ENCODE measurements at regions not wholly inside any gene's neighbourhood (a gene's known extent, or its start where the extent isn't known, plus 50 kb on each side); places are given as distances from the start of the nearest gene placed in this dataset.

DNA sequence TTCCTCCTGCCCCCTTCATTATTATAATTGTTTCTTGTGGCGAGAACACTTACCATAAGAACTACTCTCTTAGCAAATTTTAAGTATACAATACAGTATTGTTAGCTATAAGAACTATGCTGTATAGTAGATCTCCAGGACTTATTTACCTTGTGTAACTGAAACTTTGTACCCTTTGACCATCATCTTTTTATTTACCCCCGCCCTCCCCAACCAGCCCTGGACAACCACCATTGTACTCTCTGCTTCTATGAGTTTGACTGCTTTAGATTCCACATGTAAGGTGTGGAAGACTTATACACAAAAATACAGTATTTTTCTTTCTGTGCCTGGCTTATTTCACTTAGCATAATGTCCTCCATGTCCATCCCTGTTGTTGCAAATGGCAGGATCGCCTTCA is 161.1 kb downstream of the PHF8 start:
- Histone ChIP-seq H2AFZ (no peak overlapping the region), H3K79me2 (replicated peaks; ENCODE audit: insufficient read depth) (no peaks in the 10 kb centered on the region), H3K4me2 (no peak overlapping the region), H3K27ac (ENCODE audit: low read depth) (no peak overlapping the region), H3K4me1 (ENCODE audit: insufficient read depth) (no peaks in the 10 kb centered on the region), H3K36me3 (ENCODE audit: insufficient read depth) (no peaks in the 10 kb centered on the region), H3K27me3 (ENCODE audit: insufficient read depth) (no peaks in the 10 kb centered on the region), H3K4me3 (no peak overlapping the region), H4K20me1 (replicated peaks; ENCODE audit: insufficient read depth) (no peaks in the 10 kb centered on the region), H3F3A (replicated peaks; ENCODE audit: low read depth) (no peaks in the 10 kb centered on the region), H3K9me2 (ENCODE audit: insufficient read depth) (no peaks in the 10 kb centered on the region)
- no peaks in the 10 kb centered on the region for H3K9me3 Mint-ChIP-seq
- no peak for ATAC-seq
- DNase-seq (ENCODE audit: low spot score) = no peak
- no peak overlapping the region for H3K4me3 Mint-ChIP-seq
- no peak overlapping the region for H3K27ac Mint-ChIP-seq
- H3K4me1 Mint-ChIP-seq = no peaks in the 10 kb centered on the region
- peaks cover 3% of the 10 kb centered on the region for H3K27me3 Mint-ChIP-seq (ENCODE audit: insufficient read depth, low read depth, poor library complexity)
- no peak for TF ChIP-seq POLR2AphosphoS5 (IDR thresholded peaks at IDR 0.05; ENCODE audit: low read depth)
- TF ChIP-seq, protein P1, sequence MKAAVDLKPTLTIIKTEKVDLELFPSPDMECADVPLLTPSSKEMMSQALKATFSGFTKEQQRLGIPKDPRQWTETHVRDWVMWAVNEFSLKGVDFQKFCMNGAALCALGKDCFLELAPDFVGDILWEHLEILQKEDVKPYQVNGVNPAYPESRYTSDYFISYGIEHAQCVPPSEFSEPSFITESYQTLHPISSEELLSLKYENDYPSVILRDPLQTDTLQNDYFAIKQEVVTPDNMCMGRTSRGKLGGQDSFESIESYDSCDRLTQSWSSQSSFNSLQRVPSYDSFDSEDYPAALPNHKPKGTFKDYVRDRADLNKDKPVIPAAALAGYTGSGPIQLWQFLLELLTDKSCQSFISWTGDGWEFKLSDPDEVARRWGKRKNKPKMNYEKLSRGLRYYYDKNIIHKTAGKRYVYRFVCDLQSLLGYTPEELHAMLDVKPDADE (IDR thresholded peaks at IDR 0.05) = no peak
- no peak for TF ChIP-seq ZNF331 (CRISPR knock-in tag; IDR thresholded peaks at IDR 0.05; ENCODE audit: low read depth)
- H3K36me3 Mint-ChIP-seq (ENCODE audit: low read depth) = no peaks in the 10 kb centered on the region

DNA sequence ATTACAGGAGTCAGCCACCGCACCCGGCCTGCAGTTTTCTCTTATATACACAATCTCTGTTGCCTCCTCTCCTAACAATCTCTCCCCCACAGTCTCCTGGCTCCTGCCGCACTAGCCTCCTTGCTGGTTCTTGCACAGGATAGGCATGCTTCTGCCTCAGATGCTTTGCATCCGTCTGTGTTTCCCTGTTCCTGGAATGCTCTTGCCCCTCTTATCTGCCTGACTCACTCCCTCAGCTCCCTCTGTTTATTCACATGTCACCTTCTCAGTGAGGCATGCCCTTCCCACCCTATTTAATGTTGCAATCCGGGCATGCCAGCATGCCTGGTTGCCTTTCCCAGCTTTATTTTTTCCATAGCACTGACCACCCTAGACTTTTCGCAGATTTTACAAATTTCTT is 161.9 kb downstream of the PHF8 start:
- Histone ChIP-seq H3K4me3 (no peak overlapping the region), H2AFZ (no peak overlapping the region), H3K27me3 (ENCODE audit: insufficient read depth) (no peaks in the 10 kb centered on the region), H4K20me1 (replicated peaks; ENCODE audit: insufficient read depth) (no peaks in the 10 kb centered on the region), H3K79me2 (replicated peaks; ENCODE audit: insufficient read depth) (no peaks in the 10 kb centered on the region), H3K4me1 (ENCODE audit: insufficient read depth) (no peaks in the 10 kb centered on the region), H3F3A (replicated peaks; ENCODE audit: low read depth) (no peaks in the 10 kb centered on the region), H3K27ac (ENCODE audit: low read depth) (no peak overlapping the region), H3K9me2 (ENCODE audit: insufficient read depth) (no peaks in the 10 kb centered on the region), H3K4me2 (no peak overlapping the region), H3K36me3 (ENCODE audit: insufficient read depth) (no peaks in the 10 kb centered on the region)
- no peak for DNase-seq (ENCODE audit: low spot score)
- Mint-ChIP-seq H3K36me3 (ENCODE audit: low read depth) (no peaks in the 10 kb centered on the region), H3K27ac (no peak overlapping the region), H3K4me3 (no peak overlapping the region), H3K4me1 (no peaks in the 10 kb centered on the region), H3K9me3 (peaks cover under 1% of the 10 kb centered on the region; the same call in 1 of the 3 replicates), H3K27me3 (ENCODE audit: insufficient read depth, low read depth, poor library complexity) (peaks cover 3% of the 10 kb centered on the region)
- no peak for ATAC-seq
- TF ChIP-seq NANOG (IDR thresholded peaks at IDR 0.05; ENCODE audit: borderline replicate concordance) = no peak
- TF ChIP-seq, protein P2, sequence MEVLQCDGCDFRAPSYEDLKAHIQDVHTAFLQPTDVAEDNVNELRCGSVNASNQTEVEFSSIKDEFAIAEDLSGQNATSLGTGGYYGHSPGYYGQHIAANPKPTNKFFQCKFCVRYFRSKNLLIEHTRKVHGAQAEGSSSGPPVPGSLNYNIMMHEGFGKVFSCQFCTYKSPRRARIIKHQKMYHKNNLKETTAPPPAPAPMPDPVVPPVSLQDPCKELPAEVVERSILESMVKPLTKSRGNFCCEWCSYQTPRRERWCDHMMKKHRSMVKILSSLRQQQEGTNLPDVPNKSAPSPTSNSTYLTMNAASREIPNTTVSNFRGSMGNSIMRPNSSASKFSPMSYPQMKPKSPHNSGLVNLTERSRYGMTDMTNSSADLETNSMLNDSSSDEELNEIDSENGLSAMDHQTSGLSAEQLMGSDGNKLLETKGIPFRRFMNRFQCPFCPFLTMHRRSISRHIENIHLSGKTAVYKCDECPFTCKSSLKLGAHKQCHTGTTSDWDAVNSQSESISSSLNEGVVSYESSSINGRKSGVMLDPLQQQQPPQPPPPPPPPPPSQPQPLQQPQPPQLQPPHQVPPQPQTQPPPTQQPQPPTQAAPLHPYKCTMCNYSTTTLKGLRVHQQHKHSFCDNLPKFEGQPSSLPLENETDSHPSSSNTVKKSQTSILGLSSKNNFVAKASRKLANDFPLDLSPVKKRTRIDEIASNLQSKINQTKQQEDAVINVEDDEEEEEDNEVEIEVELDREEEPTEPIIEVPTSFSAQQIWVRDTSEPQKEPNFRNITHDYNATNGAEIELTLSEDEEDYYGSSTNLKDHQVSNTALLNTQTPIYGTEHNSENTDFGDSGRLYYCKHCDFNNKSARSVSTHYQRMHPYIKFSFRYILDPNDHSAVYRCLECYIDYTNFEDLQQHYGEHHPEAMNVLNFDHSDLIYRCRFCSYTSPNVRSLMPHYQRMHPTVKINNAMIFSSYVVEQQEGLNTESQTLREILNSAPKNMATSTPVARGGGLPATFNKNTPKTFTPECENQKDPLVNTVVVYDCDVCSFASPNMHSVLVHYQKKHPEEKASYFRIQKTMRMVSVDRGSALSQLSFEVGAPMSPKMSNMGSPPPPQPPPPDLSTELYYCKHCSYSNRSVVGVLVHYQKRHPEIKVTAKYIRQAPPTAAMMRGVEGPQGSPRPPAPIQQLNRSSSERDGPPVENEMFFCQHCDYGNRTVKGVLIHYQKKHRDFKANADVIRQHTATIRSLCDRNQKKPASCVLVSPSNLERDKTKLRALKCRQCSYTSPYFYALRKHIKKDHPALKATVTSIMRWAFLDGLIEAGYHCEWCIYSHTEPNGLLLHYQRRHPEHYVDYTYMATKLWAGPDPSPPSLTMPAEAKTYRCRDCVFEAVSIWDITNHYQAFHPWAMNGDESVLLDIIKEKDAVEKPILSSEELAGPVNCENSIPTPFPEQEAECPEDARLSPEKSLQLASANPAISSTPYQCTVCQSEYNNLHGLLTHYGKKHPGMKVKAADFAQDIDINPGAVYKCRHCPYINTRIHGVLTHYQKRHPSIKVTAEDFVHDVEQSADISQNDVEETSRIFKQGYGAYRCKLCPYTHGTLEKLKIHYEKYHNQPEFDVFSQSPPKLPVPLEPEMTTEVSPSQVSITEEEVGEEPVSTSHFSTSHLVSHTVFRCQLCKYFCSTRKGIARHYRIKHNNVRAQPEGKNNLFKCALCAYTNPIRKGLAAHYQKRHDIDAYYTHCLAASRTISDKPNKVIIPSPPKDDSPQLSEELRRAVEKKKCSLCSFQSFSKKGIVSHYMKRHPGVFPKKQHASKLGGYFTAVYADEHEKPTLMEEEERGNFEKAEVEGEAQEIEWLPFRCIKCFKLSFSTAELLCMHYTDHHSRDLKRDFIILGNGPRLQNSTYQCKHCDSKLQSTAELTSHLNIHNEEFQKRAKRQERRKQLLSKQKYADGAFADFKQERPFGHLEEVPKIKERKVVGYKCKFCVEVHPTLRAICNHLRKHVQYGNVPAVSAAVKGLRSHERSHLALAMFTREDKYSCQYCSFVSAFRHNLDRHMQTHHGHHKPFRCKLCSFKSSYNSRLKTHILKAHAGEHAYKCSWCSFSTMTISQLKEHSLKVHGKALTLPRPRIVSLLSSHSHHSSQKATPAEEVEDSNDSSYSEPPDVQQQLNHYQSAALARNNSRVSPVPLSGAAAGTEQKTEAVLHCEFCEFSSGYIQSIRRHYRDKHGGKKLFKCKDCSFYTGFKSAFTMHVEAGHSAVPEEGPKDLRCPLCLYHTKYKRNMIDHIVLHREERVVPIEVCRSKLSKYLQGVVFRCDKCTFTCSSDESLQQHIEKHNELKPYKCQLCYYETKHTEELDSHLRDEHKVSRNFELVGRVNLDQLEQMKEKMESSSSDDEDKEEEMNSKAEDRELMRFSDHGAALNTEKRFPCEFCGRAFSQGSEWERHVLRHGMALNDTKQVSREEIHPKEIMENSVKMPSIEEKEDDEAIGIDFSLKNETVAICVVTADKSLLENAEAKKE (CRISPR knock-in tag; IDR thresholded peaks at IDR 0.05) = no peak
- TF ChIP-seq, protein P3, sequence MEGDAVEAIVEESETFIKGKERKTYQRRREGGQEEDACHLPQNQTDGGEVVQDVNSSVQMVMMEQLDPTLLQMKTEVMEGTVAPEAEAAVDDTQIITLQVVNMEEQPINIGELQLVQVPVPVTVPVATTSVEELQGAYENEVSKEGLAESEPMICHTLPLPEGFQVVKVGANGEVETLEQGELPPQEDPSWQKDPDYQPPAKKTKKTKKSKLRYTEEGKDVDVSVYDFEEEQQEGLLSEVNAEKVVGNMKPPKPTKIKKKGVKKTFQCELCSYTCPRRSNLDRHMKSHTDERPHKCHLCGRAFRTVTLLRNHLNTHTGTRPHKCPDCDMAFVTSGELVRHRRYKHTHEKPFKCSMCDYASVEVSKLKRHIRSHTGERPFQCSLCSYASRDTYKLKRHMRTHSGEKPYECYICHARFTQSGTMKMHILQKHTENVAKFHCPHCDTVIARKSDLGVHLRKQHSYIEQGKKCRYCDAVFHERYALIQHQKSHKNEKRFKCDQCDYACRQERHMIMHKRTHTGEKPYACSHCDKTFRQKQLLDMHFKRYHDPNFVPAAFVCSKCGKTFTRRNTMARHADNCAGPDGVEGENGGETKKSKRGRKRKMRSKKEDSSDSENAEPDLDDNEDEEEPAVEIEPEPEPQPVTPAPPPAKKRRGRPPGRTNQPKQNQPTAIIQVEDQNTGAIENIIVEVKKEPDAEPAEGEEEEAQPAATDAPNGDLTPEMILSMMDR (conservative IDR thresholded peaks at IDR 0.05; ENCODE audit: low read depth in 2 of 2) = no peak
- TF ChIP-seq, protein P4, sequence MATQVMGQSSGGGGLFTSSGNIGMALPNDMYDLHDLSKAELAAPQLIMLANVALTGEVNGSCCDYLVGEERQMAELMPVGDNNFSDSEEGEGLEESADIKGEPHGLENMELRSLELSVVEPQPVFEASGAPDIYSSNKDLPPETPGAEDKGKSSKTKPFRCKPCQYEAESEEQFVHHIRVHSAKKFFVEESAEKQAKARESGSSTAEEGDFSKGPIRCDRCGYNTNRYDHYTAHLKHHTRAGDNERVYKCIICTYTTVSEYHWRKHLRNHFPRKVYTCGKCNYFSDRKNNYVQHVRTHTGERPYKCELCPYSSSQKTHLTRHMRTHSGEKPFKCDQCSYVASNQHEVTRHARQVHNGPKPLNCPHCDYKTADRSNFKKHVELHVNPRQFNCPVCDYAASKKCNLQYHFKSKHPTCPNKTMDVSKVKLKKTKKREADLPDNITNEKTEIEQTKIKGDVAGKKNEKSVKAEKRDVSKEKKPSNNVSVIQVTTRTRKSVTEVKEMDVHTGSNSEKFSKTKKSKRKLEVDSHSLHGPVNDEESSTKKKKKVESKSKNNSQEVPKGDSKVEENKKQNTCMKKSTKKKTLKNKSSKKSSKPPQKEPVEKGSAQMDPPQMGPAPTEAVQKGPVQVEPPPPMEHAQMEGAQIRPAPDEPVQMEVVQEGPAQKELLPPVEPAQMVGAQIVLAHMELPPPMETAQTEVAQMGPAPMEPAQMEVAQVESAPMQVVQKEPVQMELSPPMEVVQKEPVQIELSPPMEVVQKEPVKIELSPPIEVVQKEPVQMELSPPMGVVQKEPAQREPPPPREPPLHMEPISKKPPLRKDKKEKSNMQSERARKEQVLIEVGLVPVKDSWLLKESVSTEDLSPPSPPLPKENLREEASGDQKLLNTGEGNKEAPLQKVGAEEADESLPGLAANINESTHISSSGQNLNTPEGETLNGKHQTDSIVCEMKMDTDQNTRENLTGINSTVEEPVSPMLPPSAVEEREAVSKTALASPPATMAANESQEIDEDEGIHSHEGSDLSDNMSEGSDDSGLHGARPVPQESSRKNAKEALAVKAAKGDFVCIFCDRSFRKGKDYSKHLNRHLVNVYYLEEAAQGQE (IDR thresholded peaks at IDR 0.05; ENCODE audit: unreplicated experiment) = no peak
- TF ChIP-seq JUNB (IDR thresholded peaks at IDR 0.05; ENCODE audit: unreplicated experiment) = no peak
- TF ChIP-seq EZH2phosphoT487 (IDR thresholded peaks at IDR 0.05; ENCODE audit: unreplicated experiment) = no peak
- TF ChIP-seq STAT1 (IDR thresholded peaks at IDR 0.05; ENCODE audit: unreplicated experiment) = no peak
- TF ChIP-seq CREB1 (CRISPR knock-in tag; IDR thresholded peaks at IDR 0.05; ENCODE audit: low read depth) = no peak
